ENCODE measurements at regions not wholly inside any gene's neighbourhood (a gene's known extent, or its start where the extent isn't known, plus 50 kb on each side); places are given as distances from the start of the nearest gene placed in this dataset.

DNA sequence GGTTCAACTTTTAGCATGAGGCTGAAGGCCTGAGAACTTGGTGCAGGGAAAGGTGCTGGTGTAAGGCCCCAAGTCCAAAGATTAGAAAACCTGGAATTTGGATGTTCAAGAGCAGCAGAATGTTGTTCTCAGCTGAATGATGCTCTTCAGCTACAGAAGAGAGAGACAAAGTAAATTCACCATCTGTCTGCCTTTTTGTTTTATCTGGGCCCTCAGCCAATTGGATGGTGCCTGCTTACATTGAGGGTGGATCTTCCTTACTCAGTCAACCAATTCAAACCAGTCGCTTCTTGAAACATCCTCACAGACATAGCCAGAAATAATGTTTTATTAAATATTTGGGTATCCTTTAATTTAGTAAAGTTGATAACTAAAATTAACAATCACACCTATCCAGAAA, 748.2 kb upstream of the ADAMTS5 start:
- TF ChIP-seq, protein P1, sequence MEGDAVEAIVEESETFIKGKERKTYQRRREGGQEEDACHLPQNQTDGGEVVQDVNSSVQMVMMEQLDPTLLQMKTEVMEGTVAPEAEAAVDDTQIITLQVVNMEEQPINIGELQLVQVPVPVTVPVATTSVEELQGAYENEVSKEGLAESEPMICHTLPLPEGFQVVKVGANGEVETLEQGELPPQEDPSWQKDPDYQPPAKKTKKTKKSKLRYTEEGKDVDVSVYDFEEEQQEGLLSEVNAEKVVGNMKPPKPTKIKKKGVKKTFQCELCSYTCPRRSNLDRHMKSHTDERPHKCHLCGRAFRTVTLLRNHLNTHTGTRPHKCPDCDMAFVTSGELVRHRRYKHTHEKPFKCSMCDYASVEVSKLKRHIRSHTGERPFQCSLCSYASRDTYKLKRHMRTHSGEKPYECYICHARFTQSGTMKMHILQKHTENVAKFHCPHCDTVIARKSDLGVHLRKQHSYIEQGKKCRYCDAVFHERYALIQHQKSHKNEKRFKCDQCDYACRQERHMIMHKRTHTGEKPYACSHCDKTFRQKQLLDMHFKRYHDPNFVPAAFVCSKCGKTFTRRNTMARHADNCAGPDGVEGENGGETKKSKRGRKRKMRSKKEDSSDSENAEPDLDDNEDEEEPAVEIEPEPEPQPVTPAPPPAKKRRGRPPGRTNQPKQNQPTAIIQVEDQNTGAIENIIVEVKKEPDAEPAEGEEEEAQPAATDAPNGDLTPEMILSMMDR (IDR thresholded peaks at IDR 0.05; ENCODE audit: insufficient read depth, low read length, missing control alignments) = no peak
- no peak overlapping the region for H3K4me3 ChIP-seq (ENCODE audit: low read depth, low read length)
- DNase-seq (ENCODE audit: low read depth, low spot score) = no peak
- ChIA-PET CTCF (interaction anchor here (0.9 kb wide), 1 partner anchor 150 kb away, joined by 3 read pairs; no protein-coding TSS in a partner anchor), POLR2A (no interaction called here)

DNA sequence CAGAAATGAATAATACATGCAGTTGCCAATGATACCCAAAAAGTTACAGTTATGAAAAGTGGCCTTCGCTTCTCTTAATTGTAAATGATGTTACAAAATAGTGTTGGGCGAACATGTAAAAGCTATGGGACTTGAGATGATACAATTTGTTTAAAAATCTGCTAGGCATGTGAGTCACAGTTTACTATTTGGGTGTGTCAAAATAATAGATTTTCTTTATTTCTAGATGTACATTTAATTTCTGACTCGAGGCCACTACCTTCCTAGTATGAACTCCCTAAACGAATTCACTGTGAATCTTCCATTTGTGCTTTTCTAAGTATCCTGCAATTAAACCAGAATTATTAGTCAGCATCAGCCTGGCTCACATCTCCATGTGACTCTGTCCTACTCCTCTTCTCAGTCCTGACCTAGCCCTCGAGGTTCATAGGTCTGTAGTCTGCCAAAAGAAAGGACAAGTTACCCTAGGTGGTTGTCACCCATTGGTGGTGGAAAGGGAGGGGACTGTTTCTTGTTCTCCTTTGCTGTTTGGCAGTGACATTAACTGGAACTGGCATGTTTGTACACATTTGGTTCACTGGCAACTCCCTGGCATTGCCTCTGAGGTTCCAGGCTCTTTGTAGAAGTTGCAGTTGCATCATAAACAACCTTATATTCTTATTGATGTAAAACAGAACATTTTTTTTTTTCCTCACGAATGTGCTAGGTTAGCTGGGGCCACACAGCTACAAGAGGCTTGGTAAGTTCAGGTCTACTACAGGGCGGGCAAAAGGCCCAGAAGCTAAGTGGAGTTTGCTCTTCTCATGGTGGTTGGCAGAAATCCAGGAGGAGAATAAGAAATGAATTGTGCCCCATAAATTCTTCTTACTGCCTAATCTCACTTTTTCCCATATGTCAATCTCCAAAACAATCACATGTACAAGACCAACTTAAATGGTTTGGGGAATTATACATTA, 746.5 kb upstream of the ADAMTS5 start:
- POLR2A ChIA-PET = no interaction called here
- no peak for DNase-seq (ENCODE audit: low read depth, low spot score)
- TF ChIP-seq, protein P1 (IDR thresholded peaks at IDR 0.05; ENCODE audit: insufficient read depth, low read length, missing control alignments) = no peak
- H3K4me3 ChIP-seq (ENCODE audit: low read depth, low read length) = no peak overlapping the region
- CTCF ChIA-PET = interaction anchor here (1.9 kb wide), 1 partner anchor 1032 kb away, joined by 8 read pairs; no protein-coding TSS in a partner anchor

DNA sequence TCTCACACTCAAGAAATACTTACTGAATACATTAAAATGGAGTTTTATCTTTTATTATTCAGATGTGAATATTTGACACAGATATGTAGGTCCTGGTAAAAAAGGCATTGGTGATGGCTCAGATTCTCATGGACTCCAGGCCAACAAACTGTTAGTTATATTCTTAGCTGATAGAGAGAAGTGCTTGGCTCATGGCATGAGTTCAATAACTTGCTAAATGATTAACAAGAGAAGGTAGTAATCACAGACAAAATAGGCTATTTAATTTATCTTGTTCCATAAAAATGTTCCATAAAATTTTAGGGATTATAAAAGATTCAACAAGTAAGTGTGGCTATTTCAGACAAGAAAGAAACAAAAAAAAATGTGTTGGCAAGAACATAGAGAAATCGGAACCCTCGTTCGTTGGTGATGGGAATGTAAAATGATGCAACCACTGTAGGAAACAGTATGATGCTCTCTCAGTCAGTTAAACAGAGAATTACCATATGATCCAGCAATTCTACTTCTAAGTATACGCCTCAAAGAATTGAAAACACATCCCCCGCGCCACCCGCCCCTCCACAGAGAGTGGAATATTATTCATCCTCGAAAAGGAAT, 737.8 kb upstream of the ADAMTS5 start:
- POLR2A ChIA-PET = interaction anchor here (1.4 kb wide), 1 partner anchor 134 kb away, joined by 4 read pairs; no protein-coding TSS in a partner anchor

DNA sequence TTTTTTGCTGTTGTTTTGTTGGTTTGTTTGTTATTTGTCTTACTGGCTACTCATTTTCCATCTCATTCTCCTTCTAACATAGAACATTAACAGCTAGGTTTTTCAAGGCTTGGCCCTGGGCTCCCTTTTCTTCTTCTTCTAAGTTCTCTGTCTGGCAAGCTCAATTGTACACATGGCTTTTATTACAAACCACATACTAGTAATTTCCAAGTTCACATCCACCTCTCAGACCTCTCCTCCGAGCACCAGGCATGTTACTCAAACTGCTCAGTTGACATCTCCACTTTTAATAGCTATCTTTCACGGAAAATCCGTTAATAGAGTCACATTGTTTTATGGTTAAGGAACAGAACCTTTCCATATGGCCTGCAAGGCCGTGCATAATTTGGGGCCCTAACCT, 736.9 kb upstream of the ADAMTS5 start:
- DNase-seq (ENCODE audit: low read depth, low spot score) = no peak
- ChIA-PET CTCF (interaction anchor here (0.6 to 2.9 kb wide), 26 partner anchors 13 to 1236 kb away, joined by 3 to 36 read pairs (median 4); partner anchors contain the start of gene ADAMTS1), POLR2A (interaction anchor here (1.4 kb wide), 1 partner anchor 134 kb away, joined by 4 read pairs; no protein-coding TSS in a partner anchor)
- H3K4me3 ChIP-seq (ENCODE audit: low read depth, low read length) = no peak overlapping the region
- TF ChIP-seq, protein P1 (IDR thresholded peaks at IDR 0.05; ENCODE audit: insufficient read depth, low read length, missing control alignments) = no peak

More for the DNA sequence above, 737.8 kb upstream of the ADAMTS5 start:
- CTCF ChIA-PET = interaction anchor here (0.6 to 2.9 kb wide), 18 partner anchors 13 to 1235 kb away, joined by 3 to 36 read pairs (median 5); partner anchors contain the start of gene ADAMTS1
- TF ChIP-seq, protein P1 (IDR thresholded peaks at IDR 0.05; ENCODE audit: insufficient read depth, low read length, missing control alignments) = no peak
- no peak overlapping the region for H3K4me3 ChIP-seq (ENCODE audit: low read depth, low read length)
- DNase-seq (ENCODE audit: low read depth, low spot score) = no peak

DNA sequence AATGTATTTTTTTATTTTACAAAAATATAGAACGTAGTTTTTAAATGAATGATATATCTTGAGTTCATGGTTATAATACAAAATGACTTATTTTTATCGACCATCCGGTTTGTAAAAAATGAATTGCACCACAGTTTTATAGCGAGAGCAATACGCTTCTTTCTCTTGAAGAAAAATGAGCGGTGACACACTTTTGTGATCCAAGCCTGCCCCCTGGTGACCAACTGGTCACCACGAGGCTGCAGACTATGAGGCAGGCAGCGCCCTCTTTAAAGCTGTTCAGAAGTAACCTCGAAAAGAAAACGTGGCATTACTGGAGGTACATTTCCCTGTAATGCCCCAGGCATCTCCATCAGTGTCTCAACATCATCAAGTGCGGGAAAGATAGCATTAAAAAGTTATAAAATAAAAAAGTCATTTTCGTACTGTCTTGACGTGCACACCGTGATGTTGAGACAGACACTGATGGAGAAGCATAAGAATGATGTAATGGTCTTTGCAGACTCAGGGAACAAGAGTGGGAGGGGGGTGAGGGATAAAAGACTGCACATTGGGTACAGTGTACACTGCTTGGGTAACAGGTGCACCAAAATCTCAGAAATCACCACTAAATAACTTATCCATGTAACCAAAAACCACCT, 734.2 kb upstream of the ADAMTS5 start:
- peak; percentile 47 for DNase-seq (ENCODE audit: low read depth, low spot score)
- TF ChIP-seq, protein P1 (IDR thresholded peaks at IDR 0.05; ENCODE audit: insufficient read depth, low read length, missing control alignments) = peak; percentile 68
- ChIA-PET POLR2A (interaction anchor here (0.9 kb wide), 1 partner anchor 129 kb away, joined by 4 read pairs; no protein-coding TSS in a partner anchor), CTCF (interaction anchor here (0.5 to 3.8 kb wide), 29 partner anchors 12 to 1044 kb away, joined by 3 to 57 read pairs (median 4); no protein-coding TSS in a partner anchor)
- no peak overlapping the region for H3K4me3 ChIP-seq (ENCODE audit: low read depth, low read length)

All from AG04449 (cell line).